Gastroesophageal sphincter (tissue), 3 donors: ENCODE measurements at regions not wholly inside any gene's neighbourhood (a gene's known extent, or its start where the extent isn't known, plus 50 kb on each side); places are given as distances from the start of the nearest gene placed in this dataset.

Source experiments
- POLR2A ChIP-seq, 2 donors: fragments of 450-650 bp; IDR thresholded peaks; one replicate each; pipeline ENCODE4 v1.6.1; 2017; ENCODE audit warnings: antibody characterized with exemption in 2 of 2, mild to moderate bottlenecking in 2 of 2, moderate library complexity in 1 of 2
- POLR2AphosphoS5 ChIP-seq: sonication (generic); formaldehyde crosslinking; IDR thresholded peaks from one replicate; pipeline ENCODE4 v1.6.1; 2017; ENCODE audit warnings: antibody characterized with exemption
- TF ChIP-seq, protein P1 (sequence below), 4 experiments: fragments of 200-600 bp in 2 of 4; fragments of 450-650 bp in 2 of 4; sonication (generic) in 1 of 4; IDR thresholded peaks; one replicate each; pipeline ENCODE4 v1.5.1; 2017 to 2019; ENCODE audit warnings: antibody characterized with exemption in 4 of 4, mild to moderate bottlenecking in 2 of 4, moderate library complexity in 2 of 4

DNA sequence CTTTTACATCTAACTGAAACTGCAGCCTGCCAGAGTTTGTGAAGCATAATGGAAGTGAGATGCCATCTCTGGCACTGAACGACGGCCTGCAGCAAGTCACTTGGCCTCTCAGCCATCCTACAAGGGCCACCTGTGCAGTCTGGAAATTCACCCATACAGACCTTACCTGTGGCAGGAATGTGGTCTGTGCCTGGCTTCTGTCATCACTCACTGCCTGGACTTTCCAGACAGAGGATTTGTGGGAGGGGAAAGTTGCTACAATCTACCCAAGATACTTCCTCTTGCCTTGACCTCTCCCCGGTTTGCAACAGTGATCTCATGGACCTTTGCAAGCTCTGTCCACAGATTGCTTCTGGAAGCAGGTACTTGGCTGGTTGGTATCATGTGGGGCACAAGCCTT, 58.4 kb upstream of the ATP1B1 start:
- TF ChIP-seq POLR2AphosphoS5 (no peak), POLR2A (IDR thresholded peaks at IDR 0.05) (no peak)
- TF ChIP-seq, protein P1, sequence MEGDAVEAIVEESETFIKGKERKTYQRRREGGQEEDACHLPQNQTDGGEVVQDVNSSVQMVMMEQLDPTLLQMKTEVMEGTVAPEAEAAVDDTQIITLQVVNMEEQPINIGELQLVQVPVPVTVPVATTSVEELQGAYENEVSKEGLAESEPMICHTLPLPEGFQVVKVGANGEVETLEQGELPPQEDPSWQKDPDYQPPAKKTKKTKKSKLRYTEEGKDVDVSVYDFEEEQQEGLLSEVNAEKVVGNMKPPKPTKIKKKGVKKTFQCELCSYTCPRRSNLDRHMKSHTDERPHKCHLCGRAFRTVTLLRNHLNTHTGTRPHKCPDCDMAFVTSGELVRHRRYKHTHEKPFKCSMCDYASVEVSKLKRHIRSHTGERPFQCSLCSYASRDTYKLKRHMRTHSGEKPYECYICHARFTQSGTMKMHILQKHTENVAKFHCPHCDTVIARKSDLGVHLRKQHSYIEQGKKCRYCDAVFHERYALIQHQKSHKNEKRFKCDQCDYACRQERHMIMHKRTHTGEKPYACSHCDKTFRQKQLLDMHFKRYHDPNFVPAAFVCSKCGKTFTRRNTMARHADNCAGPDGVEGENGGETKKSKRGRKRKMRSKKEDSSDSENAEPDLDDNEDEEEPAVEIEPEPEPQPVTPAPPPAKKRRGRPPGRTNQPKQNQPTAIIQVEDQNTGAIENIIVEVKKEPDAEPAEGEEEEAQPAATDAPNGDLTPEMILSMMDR (IDR thresholded peaks at IDR 0.05), result no peak
